Neural cell (in vitro differentiated cells): ENCODE measurements at regions not wholly inside any gene's neighbourhood (a gene's known extent, or its start where the extent isn't known, plus 50 kb on each side); places are given as distances from the start of the nearest gene placed in this dataset.

Experiments
- EZH2 ChIP-seq: fragments of 200-600, 300-800 bp; shearing (Covaris generic), sonication (generic); IDR thresholded peaks from 2 replicates; pipeline ENCODE4 v1.6.1; 2014; ENCODE audit warnings: antibody characterized with exemption, low read length, borderline replicate concordance, mild to moderate bottlenecking; ENCODE audit not compliant: insufficient read depth, poor library complexity, severe bottlenecking
- TF ChIP-seq, protein P1 (sequence below): fragments of 450-650 bp; IDR thresholded peaks from 2 replicates; pipeline ENCODE4 v1.5.1; 2014; ENCODE audit warnings: antibody characterized with exemption, mild to moderate bottlenecking, moderate library complexity; ENCODE audit not compliant: poor library complexity, severe bottlenecking

DNA sequence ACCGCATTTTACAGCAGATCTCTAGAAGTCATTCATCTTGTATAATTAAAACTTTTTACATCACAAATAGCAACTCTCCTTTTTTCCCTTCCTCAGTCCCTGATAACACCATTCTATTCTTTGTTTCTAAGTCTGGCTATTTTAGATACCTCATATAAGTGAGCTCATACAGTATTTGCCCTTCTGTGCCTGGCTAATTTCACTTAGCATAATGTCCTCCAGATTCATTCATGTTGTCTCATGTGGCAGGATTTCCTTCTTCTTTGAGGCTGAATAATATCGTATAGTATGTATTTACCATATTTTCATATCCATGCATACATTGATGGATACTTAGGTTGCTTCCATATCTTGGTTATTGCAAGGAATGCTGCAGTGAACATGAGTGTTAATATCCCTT lies 362.0 kb downstream of the RFC3 start:
- TF ChIP-seq, protein P1, sequence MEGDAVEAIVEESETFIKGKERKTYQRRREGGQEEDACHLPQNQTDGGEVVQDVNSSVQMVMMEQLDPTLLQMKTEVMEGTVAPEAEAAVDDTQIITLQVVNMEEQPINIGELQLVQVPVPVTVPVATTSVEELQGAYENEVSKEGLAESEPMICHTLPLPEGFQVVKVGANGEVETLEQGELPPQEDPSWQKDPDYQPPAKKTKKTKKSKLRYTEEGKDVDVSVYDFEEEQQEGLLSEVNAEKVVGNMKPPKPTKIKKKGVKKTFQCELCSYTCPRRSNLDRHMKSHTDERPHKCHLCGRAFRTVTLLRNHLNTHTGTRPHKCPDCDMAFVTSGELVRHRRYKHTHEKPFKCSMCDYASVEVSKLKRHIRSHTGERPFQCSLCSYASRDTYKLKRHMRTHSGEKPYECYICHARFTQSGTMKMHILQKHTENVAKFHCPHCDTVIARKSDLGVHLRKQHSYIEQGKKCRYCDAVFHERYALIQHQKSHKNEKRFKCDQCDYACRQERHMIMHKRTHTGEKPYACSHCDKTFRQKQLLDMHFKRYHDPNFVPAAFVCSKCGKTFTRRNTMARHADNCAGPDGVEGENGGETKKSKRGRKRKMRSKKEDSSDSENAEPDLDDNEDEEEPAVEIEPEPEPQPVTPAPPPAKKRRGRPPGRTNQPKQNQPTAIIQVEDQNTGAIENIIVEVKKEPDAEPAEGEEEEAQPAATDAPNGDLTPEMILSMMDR = no peak
- TF ChIP-seq EZH2 = no peak
